ENCODE measurements at regions not wholly inside any gene's neighbourhood (a gene's known extent, or its start where the extent isn't known, plus 50 kb on each side); places are given as distances from the start of the nearest gene placed in this dataset.

- H3K4me1 ChIP-seq = peaks cover 8 to 11% (median 11%) of the 10 kb centered on the region in 3 donors
- 81 to 93% methylated on average over 1 of the region's 1 CpG for WGBS, 2 donors
- no peak for FAIRE-seq
- intact Hi-C loops (cut with DNase I) = no loop called here
- no peak overlapping the region for H3K4me3 ChIP-seq
- TF ChIP-seq CTCF (IDR thresholded peaks at IDR 0.05) = no peak
- no peak for DNase-seq
- no peak overlapping the region for H3K27ac ChIP-seq
- no peaks in the 10 kb centered on the region for H3K27me3 ChIP-seq
- no peaks in the 10 kb centered on the region for H3K9me3 ChIP-seq
- no peaks in the 10 kb centered on the region for H3K36me3 ChIP-seq
- no peak for ATAC-seq
These were observed 53.1 kb upstream of the ZNRF2 start for GRCh38 chr7:30231271-30231670.

GRCh38 chr7:30232391-30232790 is 52.0 kb upstream of the ZNRF2 start:
- no peak for TF ChIP-seq CTCF (IDR thresholded peaks at IDR 0.05)
- 88 to 92% methylated on average over 4 of the region's 4 CpGs for WGBS, 2 donors
- intact Hi-C loops (cut with DNase I) = no loop called here

More at GRCh38 chr7:30232391-30232790, 52.0 kb upstream of the ZNRF2 start:
- ATAC-seq = no peak
- H3K27ac ChIP-seq = no peak overlapping the region
- no peaks in the 10 kb centered on the region for H3K9me3 ChIP-seq
- no peaks in the 10 kb centered on the region for H3K36me3 ChIP-seq
- no peak overlapping the region for H3K4me3 ChIP-seq
- DNase-seq = no peak
- H3K4me1 ChIP-seq = peaks cover 0 to 2% (median under 1%) of the 10 kb centered on the region in 3 donors
- H3K27me3 ChIP-seq = no peaks in the 10 kb centered on the region
- FAIRE-seq = no peak
